ENCODE measurements at regions not wholly inside any gene's neighbourhood (a gene's known extent, or its start where the extent isn't known, plus 50 kb on each side); places are given as distances from the start of the nearest gene placed in this dataset.

DNA sequence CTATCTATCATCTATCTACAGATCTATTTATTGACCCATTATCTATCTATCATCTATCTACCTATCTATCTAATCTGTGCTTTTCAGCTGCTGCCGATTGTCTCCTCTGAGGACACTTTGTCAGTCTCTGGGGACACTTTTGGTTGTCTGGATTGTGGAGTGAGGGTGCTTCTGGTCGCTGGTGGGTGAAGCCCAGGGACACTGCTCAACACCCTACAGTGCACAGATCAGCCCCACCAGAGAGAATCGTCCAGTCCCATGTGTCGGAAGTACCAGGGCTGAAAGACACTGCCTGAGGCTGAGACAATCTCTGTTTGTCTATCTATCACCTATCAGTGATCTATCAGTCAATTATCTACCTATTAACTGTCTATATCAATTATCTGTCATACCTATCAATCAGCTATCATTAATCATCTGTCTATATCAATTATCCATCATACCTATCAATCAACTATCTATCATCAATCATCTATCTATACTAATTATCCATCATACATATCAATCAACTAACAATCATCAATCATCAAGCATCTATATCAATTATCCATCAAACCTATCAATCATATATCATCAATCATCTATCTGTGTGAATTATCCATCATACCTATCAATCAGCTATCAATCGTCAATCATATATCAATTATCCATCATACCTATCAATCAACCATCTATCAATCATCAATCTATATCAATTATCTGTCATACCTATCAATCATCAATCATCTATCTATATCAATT lies 70.0 kb upstream of the PPP2R3B start:
- no peak for TF ChIP-seq EZH2 (IDR thresholded peaks at IDR 0.05; ENCODE audit: insufficient read depth, low read length)
- TF ChIP-seq, protein P1, sequence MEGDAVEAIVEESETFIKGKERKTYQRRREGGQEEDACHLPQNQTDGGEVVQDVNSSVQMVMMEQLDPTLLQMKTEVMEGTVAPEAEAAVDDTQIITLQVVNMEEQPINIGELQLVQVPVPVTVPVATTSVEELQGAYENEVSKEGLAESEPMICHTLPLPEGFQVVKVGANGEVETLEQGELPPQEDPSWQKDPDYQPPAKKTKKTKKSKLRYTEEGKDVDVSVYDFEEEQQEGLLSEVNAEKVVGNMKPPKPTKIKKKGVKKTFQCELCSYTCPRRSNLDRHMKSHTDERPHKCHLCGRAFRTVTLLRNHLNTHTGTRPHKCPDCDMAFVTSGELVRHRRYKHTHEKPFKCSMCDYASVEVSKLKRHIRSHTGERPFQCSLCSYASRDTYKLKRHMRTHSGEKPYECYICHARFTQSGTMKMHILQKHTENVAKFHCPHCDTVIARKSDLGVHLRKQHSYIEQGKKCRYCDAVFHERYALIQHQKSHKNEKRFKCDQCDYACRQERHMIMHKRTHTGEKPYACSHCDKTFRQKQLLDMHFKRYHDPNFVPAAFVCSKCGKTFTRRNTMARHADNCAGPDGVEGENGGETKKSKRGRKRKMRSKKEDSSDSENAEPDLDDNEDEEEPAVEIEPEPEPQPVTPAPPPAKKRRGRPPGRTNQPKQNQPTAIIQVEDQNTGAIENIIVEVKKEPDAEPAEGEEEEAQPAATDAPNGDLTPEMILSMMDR (IDR thresholded peaks at IDR 0.05; ENCODE audit: insufficient read depth, low read depth, low read length) = no peak

All from astrocyte (in vitro differentiated cells and primary cell).